Fibroblast of lung (primary cell): ENCODE measurements at regions not wholly inside any gene's neighbourhood (a gene's known extent, or its start where the extent isn't known, plus 50 kb on each side); places are given as distances from the start of the nearest gene placed in this dataset.

Experiments
- DNase-seq, 2 donors: peaks; one replicate each; pipeline versions ENCODE4 v3.0.0 to v3.0.0-alpha.2; 2010; ENCODE audit warnings: low read depth in 2 of 2
- H2AFZ ChIP-seq: 2 replicates; pipeline ENCODE4 v1.5.1; 2012; ENCODE audit warnings: low read length, control low read depth, inconsistent platforms
- H3K27ac ChIP-seq: 2 replicates; pipeline ENCODE4 v1.5.1; 2011; ENCODE audit warnings: low read length, control low read depth; ENCODE audit not compliant: insufficient read depth
- H3K27me3 ChIP-seq: 2 replicates; pipeline ENCODE4 v1.5.1; 2011; ENCODE audit warnings: mild to moderate bottlenecking, low read length; ENCODE audit not compliant: control insufficient read depth, insufficient read depth
- H3K36me3 ChIP-seq: 2 replicates; pipeline ENCODE4 v1.5.1; 2011; ENCODE audit warnings: low read length; ENCODE audit not compliant: control insufficient read depth, insufficient read depth
- H3K4me1 ChIP-seq: 2 replicates; pipeline ENCODE4 v1.5.1; 2011; ENCODE audit warnings: low read length; ENCODE audit not compliant: control insufficient read depth, insufficient read depth; ENCODE audit errors: extremely low read depth
- H3K4me2 ChIP-seq: 2 replicates; pipeline ENCODE4 v1.5.1; 2011; ENCODE audit warnings: low read length, control low read depth; ENCODE audit not compliant: insufficient read depth; ENCODE audit errors: extremely low read depth
- H3K4me3 ChIP-seq, 4 experiments: fragments of 200-600 bp in 1 of 4; sonication (generic) in 1 of 4; replicated peaks in 1 of 4; 2 replicates each; pipeline ENCODE4 v1.5.1; 2011 to 2016; ENCODE audit warnings: low read length in 4 of 4, low read depth in 3 of 4, mild to moderate bottlenecking in 3 of 4, control low read depth in 2 of 4, inconsistent platforms in 1 of 4, mixed read lengths in 1 of 4; ENCODE audit not compliant: insufficient read depth in 1 of 4; ENCODE audit errors: control extremely low read depth in 1 of 4
- H3K79me2 ChIP-seq: 2 replicates; pipeline ENCODE4 v1.5.1; 2012; ENCODE audit warnings: mild to moderate bottlenecking, low read length, inconsistent platforms; ENCODE audit not compliant: control insufficient read depth, insufficient read depth
- H3K9ac ChIP-seq: 2 replicates; pipeline ENCODE4 v1.5.1; 2011; ENCODE audit warnings: mild to moderate bottlenecking, low read length, control low read depth; ENCODE audit not compliant: insufficient read depth
- H3K9me3 ChIP-seq: 2 replicates; pipeline ENCODE4 v1.5.1; 2012; ENCODE audit warnings: low read depth, low read length; ENCODE audit not compliant: control insufficient read depth, insufficient read depth
- H4K20me1 ChIP-seq: 2 replicates; pipeline ENCODE4 v1.5.1; 2011; ENCODE audit warnings: low read length; ENCODE audit not compliant: control insufficient read depth, insufficient read depth; ENCODE audit errors: extremely low read depth
- EZH2 ChIP-seq: IDR thresholded peaks from 2 replicates; pipeline ENCODE4 v1.5.1; 2012; ENCODE audit warnings: low read length, control low read depth, mild to moderate bottlenecking; ENCODE audit errors: missing control alignments
- TF ChIP-seq, protein P1 (sequence below), 2 donors: IDR thresholded peaks in 1 of 2; conservative IDR thresholded peaks in 1 of 2; 1 replicate in 1 of 2; 2 replicates in 1 of 2; pipeline ENCODE4 v1.5.1; 2011 to 2012; ENCODE audit warnings: low read length in 2 of 2, control low read depth in 1 of 2, inconsistent platforms in 1 of 2, low read depth in 1 of 2, mild to moderate bottlenecking in 1 of 2

DNA sequence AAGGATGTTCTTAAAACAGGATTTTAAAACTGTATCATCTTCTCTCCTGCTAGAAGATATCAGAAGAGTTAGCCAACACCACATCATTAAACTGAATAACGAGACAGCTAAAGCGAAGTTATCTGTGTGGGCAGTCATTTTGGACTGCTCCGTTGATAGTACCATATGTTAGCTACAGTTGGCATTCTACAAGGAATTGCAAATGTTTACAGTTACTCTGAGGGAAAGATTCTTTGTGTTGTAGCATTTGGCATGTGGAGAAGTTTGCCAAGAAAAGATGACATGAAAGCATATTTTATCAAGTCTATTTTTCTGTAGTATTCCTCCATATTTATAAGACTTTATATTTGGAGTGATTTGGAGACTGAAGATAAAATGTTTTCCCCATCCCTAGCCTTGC, 464.4 kb upstream of the POM121L12 start:
- Histone ChIP-seq H3K4me2 (no peak overlapping the region), H3K36me3 (no peaks in the 10 kb centered on the region), H3K9me3 (no peaks in the 10 kb centered on the region), H3K4me3 (no peak overlapping the region), H2AFZ (no peak overlapping the region), H3K4me1 (no peaks in the 10 kb centered on the region), H3K27me3 (no peaks in the 10 kb centered on the region), H3K79me2 (no peaks in the 10 kb centered on the region), H4K20me1 (no peaks in the 10 kb centered on the region), H3K9ac (no peak overlapping the region), H3K27ac (no peak overlapping the region)
- TF ChIP-seq, protein P1, sequence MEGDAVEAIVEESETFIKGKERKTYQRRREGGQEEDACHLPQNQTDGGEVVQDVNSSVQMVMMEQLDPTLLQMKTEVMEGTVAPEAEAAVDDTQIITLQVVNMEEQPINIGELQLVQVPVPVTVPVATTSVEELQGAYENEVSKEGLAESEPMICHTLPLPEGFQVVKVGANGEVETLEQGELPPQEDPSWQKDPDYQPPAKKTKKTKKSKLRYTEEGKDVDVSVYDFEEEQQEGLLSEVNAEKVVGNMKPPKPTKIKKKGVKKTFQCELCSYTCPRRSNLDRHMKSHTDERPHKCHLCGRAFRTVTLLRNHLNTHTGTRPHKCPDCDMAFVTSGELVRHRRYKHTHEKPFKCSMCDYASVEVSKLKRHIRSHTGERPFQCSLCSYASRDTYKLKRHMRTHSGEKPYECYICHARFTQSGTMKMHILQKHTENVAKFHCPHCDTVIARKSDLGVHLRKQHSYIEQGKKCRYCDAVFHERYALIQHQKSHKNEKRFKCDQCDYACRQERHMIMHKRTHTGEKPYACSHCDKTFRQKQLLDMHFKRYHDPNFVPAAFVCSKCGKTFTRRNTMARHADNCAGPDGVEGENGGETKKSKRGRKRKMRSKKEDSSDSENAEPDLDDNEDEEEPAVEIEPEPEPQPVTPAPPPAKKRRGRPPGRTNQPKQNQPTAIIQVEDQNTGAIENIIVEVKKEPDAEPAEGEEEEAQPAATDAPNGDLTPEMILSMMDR (conservative IDR thresholded peaks at IDR 0.05 in 1 of 2, IDR thresholded peaks at IDR 0.05 in 1 of 2; ENCODE audit: low read depth in 1 of 2, low read length in 2 of 2), result no peak
- no peak for TF ChIP-seq EZH2
- DNase-seq, result no peak

DNA sequence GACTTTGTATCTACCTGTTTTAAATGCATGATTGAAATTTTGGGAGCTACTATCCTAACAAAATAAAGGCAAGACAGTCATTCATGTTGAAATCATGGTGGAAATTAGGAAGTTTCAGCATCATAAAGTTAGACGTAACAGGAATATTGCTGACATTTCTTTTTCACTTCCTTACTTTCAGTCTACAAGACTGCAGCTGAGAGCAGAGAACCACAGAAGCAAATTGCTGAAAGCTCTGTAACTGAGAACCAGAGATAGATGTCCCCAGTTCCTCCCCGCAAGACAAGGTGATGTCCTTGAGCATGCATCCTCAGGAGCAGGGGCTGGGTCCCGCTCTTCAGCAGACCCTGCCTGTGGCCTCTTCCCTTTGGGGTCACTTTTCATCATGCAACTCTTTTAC, 466.3 kb upstream of the POM121L12 start:
- TF ChIP-seq EZH2, result no peak
- TF ChIP-seq, protein P1 (conservative IDR thresholded peaks at IDR 0.05 in 1 of 2, IDR thresholded peaks at IDR 0.05 in 1 of 2; ENCODE audit: low read depth in 1 of 2, low read length in 2 of 2), result no peak
- H4K20me1 ChIP-seq, result no peaks in the 10 kb centered on the region
- H3K36me3 ChIP-seq, result no peaks in the 10 kb centered on the region
- no peaks in the 10 kb centered on the region for H3K4me1 ChIP-seq
- no peaks in the 10 kb centered on the region for H3K79me2 ChIP-seq
- no peak for DNase-seq
- H3K9me3 ChIP-seq, result no peaks in the 10 kb centered on the region
- H3K4me3 ChIP-seq, result no peak overlapping the region
- H3K27me3 ChIP-seq, result no peaks in the 10 kb centered on the region
- no peak overlapping the region for H3K27ac ChIP-seq
- no peak overlapping the region for H2AFZ ChIP-seq
- no peak overlapping the region for H3K9ac ChIP-seq
- H3K4me2 ChIP-seq, result no peak overlapping the region

DNA sequence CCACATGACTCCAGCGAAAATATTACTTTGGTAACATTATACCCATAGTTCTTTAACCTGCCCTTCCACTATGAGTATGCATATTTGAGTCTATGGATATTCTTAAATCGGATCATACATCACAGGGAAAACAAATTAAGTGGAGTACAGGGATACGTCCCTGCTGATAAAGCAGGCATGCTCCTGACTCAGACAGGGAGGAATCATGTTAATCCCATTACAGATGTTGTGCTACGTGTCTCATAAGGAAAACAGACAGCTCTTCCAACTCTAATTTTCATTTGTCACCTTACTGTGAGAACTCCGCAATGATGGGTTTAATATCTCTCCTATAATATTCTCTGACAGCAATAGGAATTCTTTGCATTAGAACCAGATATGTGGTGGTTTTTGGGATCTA, 469.5 kb upstream of the POM121L12 start:
- Histone ChIP-seq H2AFZ (no peak overlapping the region), H3K9me3 (no peaks in the 10 kb centered on the region), H3K4me2 (no peak overlapping the region), H3K79me2 (no peaks in the 10 kb centered on the region), H4K20me1 (no peaks in the 10 kb centered on the region), H3K9ac (no peak overlapping the region), H3K4me1 (no peaks in the 10 kb centered on the region), H3K27me3 (no peaks in the 10 kb centered on the region), H3K27ac (no peak overlapping the region), H3K4me3 (no peak overlapping the region), H3K36me3 (no peaks in the 10 kb centered on the region)
- TF ChIP-seq EZH2, result no peak
- TF ChIP-seq, protein P1 (conservative IDR thresholded peaks at IDR 0.05 in 1 of 2, IDR thresholded peaks at IDR 0.05 in 1 of 2; ENCODE audit: low read depth in 1 of 2, low read length in 2 of 2), result no peak
- no peak for DNase-seq
